Neuronal stem cell (in vitro differentiated cells): ENCODE measurements at regions not wholly inside any gene's neighbourhood (a gene's known extent, or its start where the extent isn't known, plus 50 kb on each side); places are given as distances from the start of the nearest gene placed in this dataset.

ENCODE experiments used
- DNase-seq: peaks from one replicate; pipeline ENCODE4 v3.0.0-alpha.2; 2013; ENCODE audit warnings: low spot score
- H2AFZ ChIP-seq: one replicate; pipeline ENCODE4 v1.6.1; 2013; ENCODE audit warnings: mild to moderate bottlenecking, low read length, inconsistent platforms
- H2AK5ac ChIP-seq: 2 replicates; pipeline ENCODE4 v1.6.1; 2013; ENCODE audit warnings: low read depth, mild to moderate bottlenecking, inconsistent platforms, low read length, moderate library complexity, mixed read lengths
- H2BK120ac ChIP-seq: 2 replicates; pipeline ENCODE4 v1.6.1; 2013; ENCODE audit warnings: low read depth, mild to moderate bottlenecking, inconsistent platforms, low read length, moderate library complexity, mixed read lengths
- H2BK12ac ChIP-seq: one replicate; pipeline ENCODE4 v1.6.1; 2013; ENCODE audit warnings: low read length, inconsistent platforms
- H2BK15ac ChIP-seq: 2 replicates; pipeline ENCODE4 v1.6.1; 2013; ENCODE audit warnings: mild to moderate bottlenecking, low read length, inconsistent platforms, mixed read lengths
- H2BK5ac ChIP-seq: one replicate; pipeline ENCODE4 v1.6.1; 2013; ENCODE audit warnings: inconsistent platforms, mild to moderate bottlenecking, low read length, moderate library complexity
- H3K14ac ChIP-seq: one replicate; pipeline ENCODE4 v1.6.1; 2013; ENCODE audit warnings: low read length, inconsistent platforms
- H3K18ac ChIP-seq: 2 replicates; pipeline ENCODE4 v1.6.1; 2013; ENCODE audit warnings: low read length, inconsistent platforms
- H3K23ac ChIP-seq: 2 replicates; pipeline ENCODE4 v1.6.1; 2013; ENCODE audit warnings: low read depth, mild to moderate bottlenecking, mixed read lengths, low read length, inconsistent platforms; ENCODE audit not compliant: poor library complexity
- H3K27ac ChIP-seq: replicated peaks from 3 replicates; pipeline ENCODE4 v1.5.1; 2013; ENCODE audit warnings: low read length, inconsistent platforms
- H3K27me3 ChIP-seq, 3 experiments: 2 replicates each; pipeline ENCODE4 v1.6.1; 2013; ENCODE audit warnings: low read length in 3 of 3, mild to moderate bottlenecking in 2 of 3, inconsistent platforms in 1 of 3, low read depth in 1 of 3, mixed read lengths in 1 of 3, moderate library complexity in 1 of 3; ENCODE audit not compliant: control insufficient read depth in 3 of 3, insufficient read depth in 3 of 3
- H3K36me3 ChIP-seq, 2 donors: replicated peaks in 1 of 2; 2 replicates each; pipeline ENCODE4 v1.6.1; 2013; ENCODE audit warnings: low read length in 2 of 2; ENCODE audit not compliant: control insufficient read depth in 2 of 2, insufficient read depth in 2 of 2
- H3K4ac ChIP-seq: 2 replicates; pipeline ENCODE4 v1.6.1; 2013; ENCODE audit warnings: inconsistent platforms, mild to moderate bottlenecking, low read length, moderate library complexity
- H3K4me1 ChIP-seq, 2 donors: 1 replicate in 1 of 2; 2 replicates in 1 of 2; pipeline ENCODE4 v1.6.1; 2013; ENCODE audit warnings: low read length in 2 of 2, low read depth in 1 of 2; ENCODE audit not compliant: control insufficient read depth in 2 of 2, insufficient read depth in 1 of 2
- H3K4me2 ChIP-seq: one replicate; pipeline ENCODE4 v1.6.1; 2013; ENCODE audit warnings: mild to moderate bottlenecking, low read length, inconsistent platforms; ENCODE audit not compliant: insufficient read depth, poor library complexity, severe bottlenecking
- H3K4me3 ChIP-seq, 2 donors: 2 replicates each; pipeline ENCODE4 v1.5.1; 2013; ENCODE audit warnings: low read length in 2 of 2, mild to moderate bottlenecking in 2 of 2, inconsistent platforms in 1 of 2, moderate library complexity in 1 of 2
- H3K79me1 ChIP-seq: one replicate; pipeline ENCODE4 v1.6.1; 2013; ENCODE audit warnings: low read depth, mild to moderate bottlenecking, inconsistent platforms, low read length, moderate library complexity
- H3K9ac ChIP-seq: one replicate; pipeline ENCODE4 v1.6.1; 2013; ENCODE audit warnings: mild to moderate bottlenecking, low read depth, low read length, inconsistent platforms; ENCODE audit not compliant: poor library complexity
- H3K9me3 ChIP-seq, 2 donors: replicated peaks in 1 of 2; 2 replicates each; pipeline versions ENCODE3 to v1.6.1; 2013; ENCODE audit warnings: low read length in 2 of 2, mild to moderate bottlenecking in 2 of 2, inconsistent platforms in 1 of 2, low read depth in 1 of 2, mixed read lengths in 1 of 2, moderate library complexity in 1 of 2; ENCODE audit not compliant: control insufficient read depth in 2 of 2, insufficient read depth in 1 of 2
- H4K8ac ChIP-seq: one replicate; pipeline ENCODE4 v1.6.1; 2013; ENCODE audit warnings: low read depth, mild to moderate bottlenecking, inconsistent platforms, low read length, moderate library complexity
- H4K91ac ChIP-seq: one replicate; pipeline ENCODE4 v1.6.1; 2013; ENCODE audit warnings: low read length, low read depth, mild to moderate bottlenecking, inconsistent platforms; ENCODE audit not compliant: poor library complexity
- WGBS, 2 donors: extraction: QIAGEN DNeasy Blood & Tissue Kit; methylation state at CpG; one replicate each; pipeline ENCODE4 v1.1.7; 2013; ENCODE audit warnings: missing lambda C conversion rate in 2 of 2, mixed read lengths in 1 of 2; ENCODE audit not compliant: insufficient read length in 2 of 2, insufficient replicate concordance in 1 of 2; ENCODE audit errors: extremely low coverage in 2 of 2; 5-methylcytosine and 5-hydroxymethylcytosine counted together

- Histone ChIP-seq H3K27me3 (no peaks in the 10 kb centered on the region), H3K9ac (no peak overlapping the region)
These were observed 842.8 kb downstream of the SI start for GRCh38 chr3:164235289-164236028.

GRCh38 chr3:164233951-164234350 lies 844.3 kb downstream of the SI start:
- no peak overlapping the region for H3K4me2 ChIP-seq
- no peaks in the 10 kb centered on the region for H3K9me3 ChIP-seq
- no peak overlapping the region for H3K23ac ChIP-seq
- H4K91ac ChIP-seq, result no peak overlapping the region
- H2AK5ac ChIP-seq, result no peak overlapping the region
- H2BK12ac ChIP-seq, result no peak overlapping the region
- H3K18ac ChIP-seq, result no peak overlapping the region
- no peak overlapping the region for H3K27ac ChIP-seq
- H2BK120ac ChIP-seq, result no peak overlapping the region
- no peaks in the 10 kb centered on the region for H3K36me3 ChIP-seq
- H3K27me3 ChIP-seq, result no peaks in the 10 kb centered on the region
- no peak overlapping the region for H3K9ac ChIP-seq
- no peak overlapping the region for H3K4me3 ChIP-seq
- no peak overlapping the region for H2BK15ac ChIP-seq
- no peak for DNase-seq
- H3K4me1 ChIP-seq, result no peaks in the 10 kb centered on the region
- no CpG with 5 or more reads among the region's 2 CpGs for WGBS, 2 donors
- H3K4ac ChIP-seq, result no peak overlapping the region
- H2BK5ac ChIP-seq, result no peak overlapping the region
- H4K8ac ChIP-seq, result no peak overlapping the region
- no peaks in the 10 kb centered on the region for H3K79me1 ChIP-seq
- no peak overlapping the region for H3K14ac ChIP-seq
- peak overlapping the region; percentile 49 for H2AFZ ChIP-seq

More at GRCh38 chr3:164235289-164236028, 842.8 kb downstream of the SI start:
- H4K8ac ChIP-seq, result no peak overlapping the region
- H2AK5ac ChIP-seq, result no peak overlapping the region
- H2BK15ac ChIP-seq, result no peak overlapping the region
- WGBS, 2 donors, result no CpG with 5 or more reads among the region's 4 CpGs
- no peaks in the 10 kb centered on the region for H3K9me3 ChIP-seq
- H3K79me1 ChIP-seq, result no peaks in the 10 kb centered on the region
- H3K36me3 ChIP-seq, result no peaks in the 10 kb centered on the region
- H3K4ac ChIP-seq, result no peak overlapping the region
- no peak overlapping the region for H3K4me2 ChIP-seq
- H3K18ac ChIP-seq, result no peak overlapping the region
- H3K4me1 ChIP-seq, result no peaks in the 10 kb centered on the region
- no peak overlapping the region for H3K4me3 ChIP-seq
- no peak overlapping the region for H3K14ac ChIP-seq
- H2BK12ac ChIP-seq, result no peak overlapping the region
- no peak overlapping the region for H2BK5ac ChIP-seq
- peak overlapping the region; percentile 4 for H2AFZ ChIP-seq
- no peak overlapping the region for H2BK120ac ChIP-seq
- DNase-seq, result no peak
- H3K27ac ChIP-seq, result no peak overlapping the region
- H3K23ac ChIP-seq, result no peak overlapping the region
- no peak overlapping the region for H4K91ac ChIP-seq

GRCh38 chr3:164231718-164232117 lies 846.6 kb downstream of the SI start:
- H4K8ac ChIP-seq, result no peak overlapping the region
- H4K91ac ChIP-seq, result no peak overlapping the region
- H3K27me3 ChIP-seq, result no peaks in the 10 kb centered on the region
- no peak overlapping the region for H2BK5ac ChIP-seq
- H2BK15ac ChIP-seq, result no peak overlapping the region
- H3K4me2 ChIP-seq, result no peak overlapping the region
- H3K18ac ChIP-seq, result no peak overlapping the region
- H2BK12ac ChIP-seq, result no peak overlapping the region
- H3K14ac ChIP-seq, result no peak overlapping the region
- no peak overlapping the region for H3K27ac ChIP-seq
- no peak overlapping the region for H3K4me3 ChIP-seq
- no CpG with 5 or more reads among the region's 1 CpG for WGBS, 2 donors
- H3K79me1 ChIP-seq, result no peaks in the 10 kb centered on the region
- H3K4ac ChIP-seq, result no peak overlapping the region
- H2BK120ac ChIP-seq, result no peak overlapping the region
- H2AK5ac ChIP-seq, result no peak overlapping the region
- no peaks in the 10 kb centered on the region for H3K36me3 ChIP-seq
- no peaks in the 10 kb centered on the region for H3K9me3 ChIP-seq
- no peak for DNase-seq
- no peak overlapping the region for H3K9ac ChIP-seq
- no peaks in the 10 kb centered on the region for H3K4me1 ChIP-seq
- H3K23ac ChIP-seq, result no peak overlapping the region
- no peak overlapping the region for H2AFZ ChIP-seq

GRCh38 chr3:164230385-164231094 lies 847.8 kb downstream of the SI start:
- WGBS, 2 donors, result no CpG with 5 or more reads among the region's 3 CpGs
- no peak overlapping the region for H4K8ac ChIP-seq
- H3K9ac ChIP-seq, result no peak overlapping the region
- no peaks in the 10 kb centered on the region for H3K27me3 ChIP-seq
- H3K27ac ChIP-seq, result no peak overlapping the region
- H3K9me3 ChIP-seq, result no peaks in the 10 kb centered on the region
- no peak overlapping the region for H3K14ac ChIP-seq
- no peak overlapping the region for H2BK12ac ChIP-seq
- H2BK5ac ChIP-seq, result no peak overlapping the region
- no peak overlapping the region for H3K4me2 ChIP-seq
- H3K4me3 ChIP-seq, result no peak overlapping the region
- H3K4me1 ChIP-seq, result no peaks in the 10 kb centered on the region
- H4K91ac ChIP-seq, result no peak overlapping the region
- DNase-seq, result no peak
- no peak overlapping the region for H2BK15ac ChIP-seq
- no peak overlapping the region for H2AK5ac ChIP-seq
- H3K79me1 ChIP-seq, result no peaks in the 10 kb centered on the region
- H2BK120ac ChIP-seq, result no peak overlapping the region
- no peaks in the 10 kb centered on the region for H3K36me3 ChIP-seq
- no peak overlapping the region for H3K23ac ChIP-seq
- H3K4ac ChIP-seq, result no peak overlapping the region
- H3K18ac ChIP-seq, result no peak overlapping the region
- H2AFZ ChIP-seq, result peak overlapping the region; percentile 11
